HFFc6 (cell line): ENCODE measurements at regions not wholly inside any gene's neighbourhood (a gene's known extent, or its start where the extent isn't known, plus 50 kb on each side); places are given as distances from the start of the nearest gene placed in this dataset.
"Not testable (repeated sequence)": the region's sequence is repeated elsewhere in the genome, so short reads cannot be mapped to it uniquely, and the experiment has no call there.

Experiments
- DNase-seq: peaks from one replicate; pipeline ENCODE4 v3.0.0-alpha.2; 2018
- H3K27ac Mint-ChIP-seq: 2 replicates; pipeline ENCODE4 v1.8.0; 2020; ENCODE audit warnings: mild to moderate bottlenecking, mixed read lengths
- H3K27me3 Mint-ChIP-seq: 2 replicates; pipeline ENCODE4 v1.8.0; 2021; ENCODE audit warnings: mild to moderate bottlenecking, moderate library complexity, mixed read lengths; ENCODE audit not compliant: insufficient read depth
- H3K36me3 Mint-ChIP-seq: 2 replicates; pipeline ENCODE4 v1.8.0; 2021; ENCODE audit warnings: low read depth, mixed read lengths
- H3K4me1 Mint-ChIP-seq: 2 replicates; pipeline ENCODE4 v1.8.0; 2020; ENCODE audit warnings: low read depth, mixed read lengths
- H3K4me3 Mint-ChIP-seq: 2 replicates; pipeline ENCODE4 v1.8.0; 2020; ENCODE audit warnings: mild to moderate bottlenecking, moderate library complexity, mixed read lengths
- H3K9me3 Mint-ChIP-seq: 2 replicates; pipeline ENCODE4 v1.8.0; 2020; ENCODE audit warnings: mild to moderate bottlenecking, mixed read lengths
- CTCF ChIP-seq: fragments of 200-600 bp; sonication (generic); IDR thresholded peaks from 2 replicates; pipeline ENCODE4 v1.5.0; 2021; ENCODE audit warnings: antibody characterized with exemption, mild to moderate bottlenecking

- peaks cover 4% of the 10 kb centered on the region for H3K27me3 Mint-ChIP-seq
Observed at GRCh38 chr3:104245261-104245660, 1121.4 kb upstream of the ALCAM start.

GRCh38 chr3:104245981-104246380 lies 1120.7 kb upstream of the ALCAM start:
- H3K36me3 Mint-ChIP-seq: peaks cover 9% of the 10 kb centered on the region; the same call in 1 of the 2 replicates
- H3K27me3 Mint-ChIP-seq: peaks cover 4% of the 10 kb centered on the region
- peaks cover 5% of the 10 kb centered on the region; the same call in 1 of the 2 replicates for H3K4me1 Mint-ChIP-seq
- no peak for TF ChIP-seq CTCF
- peaks cover 9% of the 10 kb centered on the region; the same call in 1 of the 2 replicates for H3K9me3 Mint-ChIP-seq
- no peak overlapping the region for H3K4me3 Mint-ChIP-seq
- no peak for DNase-seq
- no peak overlapping the region for H3K27ac Mint-ChIP-seq

More at GRCh38 chr3:104245261-104245660, 1121.4 kb upstream of the ALCAM start:
- Mint-ChIP-seq H3K9me3 (peaks cover 9% of the 10 kb centered on the region; the same call in 1 of the 2 replicates), H3K4me3 (no peak overlapping the region), H3K4me1 (peaks cover 5% of the 10 kb centered on the region; the same call in 1 of the 2 replicates), H3K27ac (no peak overlapping the region), H3K36me3 (peaks cover 10% of the 10 kb centered on the region; the same call in 1 of the 2 replicates)
- no peak for TF ChIP-seq CTCF
- no peak for DNase-seq

- no peak for DNase-seq
- peaks cover 8% of the 10 kb centered on the region; the same call in 1 of the 2 replicates for H3K4me1 Mint-ChIP-seq
- no peak for TF ChIP-seq CTCF
- no peaks in the 10 kb centered on the region for H3K9me3 Mint-ChIP-seq
- H3K36me3 Mint-ChIP-seq: no peaks in the 10 kb centered on the region
- H3K27me3 Mint-ChIP-seq: no peaks in the 10 kb centered on the region; the same call in none of the 2 replicates
- no peak overlapping the region for H3K27ac Mint-ChIP-seq
- H3K4me3 Mint-ChIP-seq: no peak overlapping the region
Observed at GRCh38 chr3:104257486-104257885, 1109.2 kb upstream of the ALCAM start.

- TF ChIP-seq CTCF: no peak
- no peak for DNase-seq
- no peak overlapping the region for H3K4me3 Mint-ChIP-seq
- peaks cover 5% of the 10 kb centered on the region for H3K27me3 Mint-ChIP-seq
- no peak overlapping the region for H3K27ac Mint-ChIP-seq
- no peaks in the 10 kb centered on the region for H3K36me3 Mint-ChIP-seq
- peaks cover 8% of the 10 kb centered on the region; the same call in 1 of the 2 replicates for H3K4me1 Mint-ChIP-seq
- no peaks in the 10 kb centered on the region for H3K9me3 Mint-ChIP-seq
Observed at GRCh38 chr3:104263477-104263876, 1103.2 kb upstream of the ALCAM start.

- H3K27me3 Mint-ChIP-seq: peaks cover 11% of the 10 kb centered on the region
- not testable (repeated sequence) for H3K4me1 Mint-ChIP-seq, H3K27ac Mint-ChIP-seq, H3K9me3 Mint-ChIP-seq, H3K36me3 Mint-ChIP-seq, DNase-seq, H3K4me3 Mint-ChIP-seq
Observed at GRCh38 chr3:104266219-104266618, 1100.5 kb upstream of the ALCAM start.

- H3K27ac Mint-ChIP-seq: no peak overlapping the region
- 0 out of 2 replicates have a peak, but pooled peaks cover 3% of the 10 kb centered on the region for H3K9me3 Mint-ChIP-seq
- no peak for TF ChIP-seq CTCF
- peaks cover 11% of the 10 kb centered on the region for H3K27me3 Mint-ChIP-seq
- DNase-seq: no peak
- no peaks in the 10 kb centered on the region for H3K4me1 Mint-ChIP-seq
- no peak overlapping the region for H3K4me3 Mint-ChIP-seq
- no peaks in the 10 kb centered on the region for H3K36me3 Mint-ChIP-seq
Observed at GRCh38 chr3:104269771-104270170, 1096.9 kb upstream of the ALCAM start.
